Lung (tissue), 11 donors: ENCODE measurements at regions not wholly inside any gene's neighbourhood (a gene's known extent, or its start where the extent isn't known, plus 50 kb on each side); places are given as distances from the start of the nearest gene placed in this dataset.
"Not testable (repeated sequence)": the region's sequence is repeated elsewhere in the genome, so short reads cannot be mapped to it uniquely, and the experiment has no call there.

ENCODE experiments used
- ATAC-seq: fragments of 200-7000 bp; cut with Tn5 transposase; one replicate; pipeline ENCODE4 v1.9.1; 2020; ENCODE audit warnings: moderate number of reproducible peaks; ENCODE audit not compliant: insufficient read depth, low FRiP score
- DNase-seq, 3 donors: peaks; one replicate each; pipeline ENCODE4 v3.0.0-alpha.2; 2013 to 2017
- H3K27ac ChIP-seq, 2 donors: one replicate each; pipeline ENCODE4 v1.5.1; 2013; ENCODE audit warnings: mild to moderate bottlenecking in 2 of 2, moderate library complexity in 2 of 2, control low read depth in 1 of 2, inconsistent platforms in 1 of 2, low read depth in 1 of 2, low read length in 1 of 2
- H3K27me3 ChIP-seq, 3 donors: one replicate each; pipeline ENCODE4 v1.5.1; 2013; ENCODE audit warnings: low read length in 2 of 3; ENCODE audit not compliant: control insufficient read depth in 3 of 3, insufficient read depth in 3 of 3
- H3K36me3 ChIP-seq, 4 donors: one replicate each; pipeline ENCODE4 v1.5.1; 2013; ENCODE audit warnings: low read length in 4 of 4, mild to moderate bottlenecking in 1 of 4, moderate library complexity in 1 of 4; ENCODE audit not compliant: control insufficient read depth in 4 of 4, insufficient read depth in 4 of 4
- H3K4me1 ChIP-seq, 5 donors: one replicate each; pipeline ENCODE4 v1.5.1; 2013; ENCODE audit warnings: low read length in 5 of 5, mild to moderate bottlenecking in 2 of 5, moderate library complexity in 1 of 5; ENCODE audit not compliant: control insufficient read depth in 5 of 5, insufficient read depth in 5 of 5
- H3K4me3 ChIP-seq: one replicate; pipeline ENCODE4 v1.5.1; 2013; ENCODE audit warnings: mild to moderate bottlenecking, control low read depth, moderate library complexity
- H3K9ac ChIP-seq, 2 donors: one replicate each; pipeline ENCODE4 v1.5.1; 2013; ENCODE audit warnings: low read length in 2 of 2, control low read depth in 1 of 2; ENCODE audit not compliant: insufficient read depth in 1 of 2
- H3K9me3 ChIP-seq, 4 donors: one replicate each; pipeline ENCODE4 v1.5.1; 2013; ENCODE audit warnings: low read length in 3 of 4, mild to moderate bottlenecking in 1 of 4, moderate library complexity in 1 of 4; ENCODE audit not compliant: control insufficient read depth in 4 of 4, insufficient read depth in 3 of 4
- CTCF ChIP-seq: IDR thresholded peaks from 2 replicates; pipeline ENCODE4 v1.5.1; 2012; ENCODE audit warnings: mild to moderate bottlenecking; ENCODE audit errors: control extremely low read depth, extremely low read depth
- WGBS, 2 donors: extraction: QIAGEN DNeasy Blood & Tissue Kit; methylation state at CpG; one replicate each; pipeline ENCODE4 v1.1.7; 2013; 5-methylcytosine and 5-hydroxymethylcytosine counted together
- donor health status: control.
- donor health status: control.
- donor health status: Bipolar disorder and iron deficiency.
- donor health status: healthy.
- donor health status: DM: yes; HTN: yes; CAD: no.

DNA sequence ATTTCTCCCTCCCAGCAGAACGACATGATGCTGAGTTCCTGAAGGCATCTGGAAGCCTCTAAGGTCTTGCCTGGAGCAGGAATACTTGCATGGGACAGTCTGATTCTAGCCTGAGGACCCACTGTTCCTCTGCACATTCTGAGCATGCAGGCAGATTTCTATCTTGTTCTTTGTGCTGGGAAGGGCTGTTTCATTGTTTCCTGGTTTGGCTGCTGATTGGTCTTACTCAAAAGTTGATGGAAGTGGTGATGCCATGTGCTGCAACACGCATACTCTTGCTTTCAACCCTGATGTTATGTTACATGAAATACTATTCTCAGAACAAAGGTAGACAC, 307.0 kb downstream of the GATA3 start:
- peaks cover 0 to 25% (median 2%) of the 10 kb centered on the region in 3 donors for H3K27me3 ChIP-seq
- H3K4me1 ChIP-seq: no peaks in the 10 kb centered on the region
- no peaks in the 10 kb centered on the region for H3K9me3 ChIP-seq
- H3K36me3 ChIP-seq: no peaks in the 10 kb centered on the region
- no peak for DNase-seq
- no peak for TF ChIP-seq CTCF
- no peak overlapping the region for H3K27ac ChIP-seq
- H3K4me3 ChIP-seq: no peak overlapping the region
- ATAC-seq: no peak
- H3K9ac ChIP-seq: no peak overlapping the region
- 65 to 73% methylated on average over 2 of the region's 2 CpGs for WGBS, 2 donors

GRCh38 chr10:8365935-8366911, 311.7 kb downstream of the GATA3 start:
- no peaks in the 10 kb centered on the region for H3K36me3 ChIP-seq
- DNase-seq: no peak
- TF ChIP-seq CTCF: no peak
- 76 to 88% methylated on average over 19 of the region's 19 CpGs for WGBS, 2 donors
- no peak overlapping the region for H3K4me3 ChIP-seq
- no peak overlapping the region for H3K27ac ChIP-seq
- ATAC-seq: no peak
- H3K9me3 ChIP-seq: no peaks in the 10 kb centered on the region
- no peak overlapping the region for H3K9ac ChIP-seq
- no peaks in the 10 kb centered on the region for H3K4me1 ChIP-seq
- H3K27me3 ChIP-seq: peaks cover 0 to 13% (median 0%) of the 10 kb centered on the region in 3 donors

DNA sequence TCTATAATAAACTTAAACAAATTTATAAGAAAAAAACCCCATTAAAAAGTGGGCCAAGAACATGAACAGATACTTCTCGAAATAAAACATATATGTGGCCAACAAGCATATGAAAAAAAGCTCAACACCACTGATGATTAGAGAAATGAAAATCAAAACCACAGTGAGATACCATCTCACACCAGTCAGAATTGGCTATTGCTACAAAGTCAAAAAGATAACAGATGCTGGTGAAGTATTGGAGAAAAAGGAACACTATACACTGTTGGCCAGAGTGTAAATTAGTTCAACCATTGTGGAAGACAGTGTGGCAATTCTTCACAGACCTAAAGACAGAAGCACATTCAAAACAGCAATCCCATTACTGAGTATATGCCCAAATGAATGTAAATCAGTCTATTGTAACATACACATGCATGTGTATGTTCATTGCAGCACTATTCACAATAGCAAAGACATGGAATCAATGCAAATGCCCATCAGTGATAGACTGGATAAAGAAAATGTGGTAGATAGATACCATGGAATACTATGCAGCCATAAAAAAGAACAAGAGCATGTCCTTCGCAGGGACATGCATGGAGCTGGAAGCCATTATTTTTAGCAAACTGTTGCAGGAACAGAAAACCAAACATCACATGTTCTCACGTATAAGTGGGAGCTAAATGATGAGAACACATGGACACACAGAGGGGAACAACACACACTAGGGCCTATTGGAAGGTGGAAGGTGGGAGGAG, 313.4 kb downstream of the GATA3 start:
- WGBS, 2 donors: 88 to 92% methylated on average over 3 of the region's 3 CpGs

GRCh38 chr10:8369666-8370065, 315.2 kb downstream of the GATA3 start:
- no peak for ATAC-seq
- no peaks in the 10 kb centered on the region for H3K4me1 ChIP-seq
- H3K9me3 ChIP-seq: no peaks in the 10 kb centered on the region
- H3K9ac ChIP-seq: no peak overlapping the region
- 54 to 64% methylated on average over 7 of the region's 7 CpGs for WGBS, 2 donors
- no peak overlapping the region for H3K4me3 ChIP-seq
- DNase-seq: peak in 1 of 3 donors; percentile 4
- no peaks in the 10 kb centered on the region for H3K36me3 ChIP-seq
- no peak for TF ChIP-seq CTCF
- no peak overlapping the region for H3K27ac ChIP-seq
- peaks cover 0 to 13% (median 0%) of the 10 kb centered on the region in 3 donors for H3K27me3 ChIP-seq

More for the DNA sequence above, 313.4 kb downstream of the GATA3 start:
- not testable (repeated sequence) for H3K9ac ChIP-seq, ATAC-seq, H3K4me1 ChIP-seq, H3K9me3 ChIP-seq, H3K36me3 ChIP-seq, DNase-seq, H3K4me3 ChIP-seq, H3K27ac ChIP-seq
- H3K27me3 ChIP-seq: peaks cover 0 to 10% (median 0%) of the 10 kb centered on the region in 3 donors
